HEK293T (cell line): ENCODE measurements at regions not wholly inside any gene's neighbourhood (a gene's known extent, or its start where the extent isn't known, plus 50 kb on each side); places are given as distances from the start of the nearest gene placed in this dataset.

Source experiments
- CTCF ChIA-PET: fragments of 350-600 bp; formaldehyde crosslinking; extraction: SDS; loops from one replicate; lab custom pipeline; 2021; ENCODE audit warnings: antibody characterized with exemption, inconsistent platforms; lab: Yijun Ruan, JAX
- POLR2A ChIA-PET: fragments of 350-600 bp; formaldehyde crosslinking; extraction: SDS; loops from one replicate; lab custom pipeline; 2020; ENCODE audit warnings: antibody characterized with exemption, inconsistent platforms; lab: Yijun Ruan, JAX
- DNase-seq: peaks from one replicate; pipeline ENCODE4 v3.0.0; 2012; ENCODE audit warnings: mixed read lengths; ENCODE audit errors: extremely low spot score
- ARNT ChIP-seq: fragments of 450-650 bp; IDR thresholded peaks from 2 replicates; pipeline ENCODE4 v1.6.1; 2017; ENCODE audit warnings: mild to moderate bottlenecking
- BHLHE40 ChIP-seq: fragments of 450-650 bp; IDR thresholded peaks from 2 replicates; pipeline ENCODE4 v1.6.1; 2016; ENCODE audit warnings: mild to moderate bottlenecking, moderate library complexity, borderline replicate concordance
- CTBP1 ChIP-seq: fragments of 450-650 bp; IDR thresholded peaks from 2 replicates; pipeline ENCODE4 v1.6.1; 2016; ENCODE audit warnings: borderline replicate concordance
- ELF4 ChIP-seq: fragments of 450-650 bp; IDR thresholded peaks from 2 replicates; pipeline ENCODE4 v1.6.1; 2017; ENCODE audit warnings: antibody characterized with exemption
- FOXA1 ChIP-seq: fragments of 450-650 bp; IDR thresholded peaks from 2 replicates; pipeline ENCODE4 v1.6.1; 2016; ENCODE audit warnings: mild to moderate bottlenecking
- FOXK2 ChIP-seq: fragments of 450-650 bp; IDR thresholded peaks from 2 replicates; pipeline ENCODE4 v1.6.1; 2016; ENCODE audit warnings: mild to moderate bottlenecking
- FOXM1 ChIP-seq: fragments of 450-650 bp; IDR thresholded peaks from 2 replicates; pipeline ENCODE4 v1.6.1; 2017; ENCODE audit warnings: mild to moderate bottlenecking, borderline replicate concordance
- HDGF ChIP-seq: fragments of 450-650 bp; IDR thresholded peaks from 2 replicates; pipeline ENCODE4 v1.6.1; 2017; ENCODE audit warnings: antibody characterized with exemption, borderline replicate concordance
- L3MBTL2 ChIP-seq: fragments of 450-650 bp; conservative IDR thresholded peaks from 2 replicates; pipeline ENCODE4 v1.6.1; 2016; ENCODE audit warnings: mild to moderate bottlenecking
- LEF1 ChIP-seq: fragments of 450-650 bp; IDR thresholded peaks from 2 replicates; pipeline ENCODE4 v1.6.1; 2017; ENCODE audit warnings: mild to moderate bottlenecking, borderline replicate concordance
- NFRKB ChIP-seq: fragments of 450-650 bp; IDR thresholded peaks from 2 replicates; pipeline ENCODE4 v1.6.1; 2016; ENCODE audit warnings: mild to moderate bottlenecking, moderate library complexity
- PKNOX1 ChIP-seq: fragments of 450-650 bp; IDR thresholded peaks from 2 replicates; pipeline ENCODE4 v1.6.1; 2016
- SP1 ChIP-seq: fragments of 450-650 bp; IDR thresholded peaks from 2 replicates; pipeline ENCODE4 v1.6.1; 2017
- SUZ12 ChIP-seq: fragments of 450-650 bp; IDR thresholded peaks from 2 replicates; pipeline ENCODE4 v1.6.1; 2016; ENCODE audit warnings: mild to moderate bottlenecking
- TARDBP ChIP-seq: fragments of 450-650 bp; IDR thresholded peaks from 2 replicates; pipeline ENCODE4 v1.6.1; 2016
- ZNF384 ChIP-seq: fragments of 450-650 bp; IDR thresholded peaks from 2 replicates; pipeline ENCODE4 v1.6.1; 2016

DNA sequence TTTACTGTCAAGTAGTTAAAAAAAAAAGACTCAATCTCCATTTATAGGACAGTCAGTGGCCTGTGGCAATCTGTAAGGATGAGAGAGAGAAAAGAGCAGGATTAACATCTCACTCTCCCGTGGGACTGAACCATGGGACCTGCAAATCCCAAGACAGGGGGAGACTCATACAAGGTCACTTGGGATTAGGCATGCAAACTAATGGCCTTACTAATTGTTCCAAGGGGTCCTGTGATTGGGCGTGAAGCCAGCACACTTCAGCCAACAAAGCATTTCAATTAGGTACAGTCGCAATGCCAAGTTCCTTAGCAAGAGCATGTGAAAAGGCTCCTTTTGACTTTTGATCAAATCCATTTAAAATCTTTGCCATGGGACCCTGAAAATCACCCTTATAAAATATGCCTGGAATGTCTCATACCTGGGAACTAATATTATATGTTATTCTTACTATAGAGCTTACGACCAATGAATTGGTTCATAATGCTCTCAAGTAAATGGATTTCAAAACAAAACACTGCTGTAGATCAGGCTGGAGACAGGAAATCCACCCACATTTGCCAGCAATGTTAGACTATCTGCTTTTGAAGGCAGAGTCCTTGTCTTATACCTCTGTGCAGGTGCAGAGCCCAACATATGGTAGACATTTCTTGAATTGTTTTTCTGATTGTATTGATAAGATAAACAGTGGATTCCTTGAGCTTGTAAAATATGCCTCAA lies 412.5 kb downstream of the GJA1 start:
- ChIA-PET CTCF (interaction anchor here (0.8 to 2.3 kb wide), 3 partner anchors 184 to 417 kb away, joined by 3 to 21 read pairs (median 14); partner anchors contain the start of gene GJA1), POLR2A (interaction anchor here (2.5 kb wide), 1 partner anchor 412 kb away, joined by 14 read pairs; the partner anchor contains the start of gene GJA1)
- no peak for DNase-seq
- TF ChIP-seq HDGF (no peak), NFRKB (no peak), TARDBP (no peak), FOXM1 (no peak), BHLHE40 (no peak), SP1 (no peak), SUZ12 (no peak), PKNOX1 (no peak), CTBP1 (no peak), ZNF384 (no peak), ELF4 (no peak), ARNT (no peak), LEF1 (no peak), FOXK2 (no peak), L3MBTL2 (no peak), FOXA1 (no peak)

- DNase-seq: no peak
- TF ChIP-seq SUZ12 (no peak), BHLHE40 (no peak), FOXK2 (no peak)
- ChIA-PET CTCF (interaction anchor here (0.6 to 2.6 kb wide), 13 partner anchors 8 to 440 kb away, joined by 3 to 21 read pairs (median 3); partner anchors contain the start of gene GJA1), POLR2A (interaction anchor here (2.5 kb wide), 1 partner anchor 413 kb away, joined by 14 read pairs; the partner anchor contains the start of gene GJA1)
Measured at GRCh38 chr6:121848523-121849255, 413.2 kb downstream of the GJA1 start.

GRCh38 chr6:121849477-121849876 lies 414.0 kb downstream of the GJA1 start:
- ChIA-PET CTCF (interaction anchor here (0.6 to 2.6 kb wide), 12 partner anchors 9 to 441 kb away, joined by 3 to 21 read pairs (median 3); partner anchors contain the start of gene GJA1), POLR2A (interaction anchor here (2.5 kb wide), 1 partner anchor 413 kb away, joined by 14 read pairs; the partner anchor contains the start of gene GJA1)
- peak; percentile 80 for DNase-seq
- TF ChIP-seq NFRKB: no peak

DNA sequence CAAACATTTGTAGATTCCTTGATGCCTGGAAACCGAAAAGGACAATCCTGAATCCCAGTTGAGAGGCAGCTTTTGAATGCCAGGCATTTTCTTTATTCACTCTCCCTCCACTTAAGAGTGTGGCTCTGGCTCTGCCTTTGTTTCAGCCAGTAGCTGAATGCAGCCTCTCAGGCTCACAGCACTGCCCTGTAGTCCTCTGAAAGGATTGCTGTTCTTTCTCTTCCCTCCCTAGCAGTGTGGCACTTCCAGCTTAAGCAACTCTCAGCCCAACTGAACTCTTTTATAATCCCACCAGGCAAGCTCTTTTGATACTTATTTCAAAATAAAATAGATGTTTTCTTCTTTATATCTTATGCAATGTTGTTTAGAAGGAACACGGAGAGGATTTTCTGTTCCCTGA lies 415.6 kb downstream of the GJA1 start:
- ChIA-PET CTCF (interaction anchor here (0.9 to 2.6 kb wide), 2 partner anchors 8 to 509 kb away, joined by 3 to 11 read pairs; no protein-coding TSS in a partner anchor), POLR2A (no interaction called here)
- TF ChIP-seq CTBP1 (no peak), FOXM1 (no peak), TARDBP (no peak), LEF1 (no peak)
- no peak for DNase-seq

- DNase-seq: no peak
- CTCF ChIA-PET: interaction anchor here (1.3 kb wide), 1 partner anchor 330 kb away, joined by 4 read pairs; no protein-coding TSS in a partner anchor
- TF ChIP-seq FOXM1 (no peak), L3MBTL2 (no peak), ZNF384 (no peak), SP1 (no peak), HDGF (no peak), CTBP1 (no peak), ELF4 (no peak), PKNOX1 (no peak), FOXA1 (no peak)
- POLR2A ChIA-PET: no interaction called here
Measured at GRCh38 chr6:121853686-121854085, 418.2 kb downstream of the GJA1 start.

DNA sequence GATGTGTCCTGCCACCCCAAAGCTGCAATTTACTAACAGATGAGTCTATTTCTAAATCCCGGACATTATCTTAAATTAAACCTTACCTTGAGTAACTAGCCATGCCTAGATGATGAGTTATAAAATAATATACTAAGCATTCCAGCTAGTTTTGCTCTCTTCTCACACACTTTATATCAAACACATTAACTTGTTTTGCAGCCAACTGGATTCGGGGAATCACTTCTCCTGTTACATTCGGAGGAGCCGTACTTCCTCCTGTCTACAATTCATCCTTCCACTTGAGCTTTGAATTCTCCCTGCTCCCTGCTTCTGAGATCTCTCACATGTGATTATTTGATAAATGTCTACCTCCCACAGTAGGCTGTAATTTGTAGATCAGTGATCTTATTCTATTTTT lies 420.1 kb downstream of the GJA1 start:
- ChIA-PET POLR2A (no interaction called here), CTCF (no interaction called here)
- DNase-seq: no peak
- no peak for TF ChIP-seq PKNOX1
- no peak for TF ChIP-seq TARDBP
- TF ChIP-seq SP1: no peak
- TF ChIP-seq FOXA1: no peak
- no peak for TF ChIP-seq ZNF384
- TF ChIP-seq NFRKB: no peak
- TF ChIP-seq HDGF: no peak
- TF ChIP-seq SUZ12: no peak
- no peak for TF ChIP-seq FOXK2

DNA sequence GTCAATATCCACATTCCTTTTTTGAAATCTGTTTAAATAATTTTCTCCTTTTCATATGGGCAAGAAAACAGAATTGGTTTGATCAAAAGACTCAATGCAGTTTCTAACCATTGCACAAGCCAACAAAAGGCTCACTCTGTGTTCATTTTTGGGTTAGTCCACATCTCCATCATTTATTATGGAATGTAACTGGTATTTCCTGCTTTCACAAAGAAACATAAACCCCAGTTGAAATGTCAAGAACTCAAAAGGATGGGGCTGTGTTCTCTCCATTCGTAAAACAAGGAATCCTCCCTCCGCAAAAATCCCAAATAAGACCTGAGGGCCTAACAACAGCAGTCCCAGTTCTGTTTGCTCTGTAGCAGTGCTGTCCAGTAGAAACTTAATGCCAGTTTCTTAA lies 420.9 kb downstream of the GJA1 start:
- DNase-seq: no peak
- CTCF ChIA-PET: no interaction called here
- POLR2A ChIA-PET: no interaction called here
- TF ChIP-seq ARNT: no peak
- no peak for TF ChIP-seq FOXK2
- no peak for TF ChIP-seq PKNOX1
- TF ChIP-seq L3MBTL2: no peak
